Colonic mucosa (tissue), 4 donors: ENCODE measurements at regions not wholly inside any gene's neighbourhood (a gene's known extent, or its start where the extent isn't known, plus 50 kb on each side); places are given as distances from the start of the nearest gene placed in this dataset.
"Not testable (repeated sequence)": the region's sequence is repeated elsewhere in the genome, so short reads cannot be mapped to it uniquely, and the experiment has no call there.

Source experiments
- DNase-seq: peaks from one replicate; pipeline ENCODE4 v3.0.0-alpha.2; 2020
- H3K27ac ChIP-seq: fragments of 200-600 bp; one replicate; pipeline ENCODE4 v1.8.0; 2021
- H3K27me3 ChIP-seq: fragments of 200-600 bp; one replicate; pipeline ENCODE4 v1.8.0; 2021
- H3K36me3 ChIP-seq: fragments of 200-600 bp; one replicate; pipeline ENCODE4 v1.8.0; 2021
- H3K4me1 ChIP-seq: fragments of 200-600 bp; one replicate; pipeline ENCODE4 v1.8.0; 2021; ENCODE audit warnings: mild to moderate bottlenecking
- H3K4me3 ChIP-seq: fragments of 200-600 bp; one replicate; pipeline ENCODE4 v1.8.0; 2021
- H3K9ac ChIP-seq, 2 donors: one replicate each; pipeline ENCODE4 v1.7.0; 2013; ENCODE audit warnings: control low read depth in 2 of 2, low read depth in 2 of 2, low read length in 2 of 2
- H3K9me3 ChIP-seq: fragments of 200-600 bp; one replicate; pipeline ENCODE4 v1.8.0; 2021
- CTCF ChIP-seq: fragments of 200-600 bp; IDR thresholded peaks from one replicate; pipeline ENCODE4 v1.8.0; 2022; ENCODE audit warnings: antibody characterized with exemption, mild to moderate bottlenecking
- intact Hi-C: fragments of 100-400 bp; cut with DNase I; formaldehyde crosslinking; loops from one replicate; pipeline ENCODE4 v1.14.1; 2022
- donor health status: healthy.
- donor health status: DM: no; HTN: no; CAD: no.
- donor health status: DM: no; HTN: no; CAD: no.

- H3K4me1 ChIP-seq, result no peaks in the 10 kb centered on the region
- intact Hi-C loops, result no loop called here
- H3K36me3 ChIP-seq, result no peaks in the 10 kb centered on the region
- H3K9ac ChIP-seq, result no peak overlapping the region
- H3K27ac ChIP-seq, result no peak overlapping the region
- H3K4me3 ChIP-seq, result no peak overlapping the region
- H3K27me3 ChIP-seq, result no peaks in the 10 kb centered on the region
- DNase-seq, result no peak
- H3K9me3 ChIP-seq, result no peaks in the 10 kb centered on the region
- no peak for TF ChIP-seq CTCF
These were observed 245.4 kb upstream of the ASCC3 start for GRCh38 chr6:101126501-101126900.

- intact Hi-C loops, result no loop called here
- no peak for TF ChIP-seq CTCF
These were observed 248.7 kb upstream of the ASCC3 start for GRCh38 chr6:101129851-101130250.

GRCh38 chr6:101146389-101146788, 247.1 kb upstream of the GRIK2 start:
- no peak for DNase-seq
- no peak overlapping the region for H3K27ac ChIP-seq
- no peak overlapping the region for H3K9ac ChIP-seq
- no peaks in the 10 kb centered on the region for H3K4me1 ChIP-seq
- no peaks in the 10 kb centered on the region for H3K27me3 ChIP-seq
- no peak overlapping the region for H3K4me3 ChIP-seq
- TF ChIP-seq CTCF, result no peak
- intact Hi-C loops, result no loop called here
- H3K36me3 ChIP-seq, result no peaks in the 10 kb centered on the region
- H3K9me3 ChIP-seq, result no peaks in the 10 kb centered on the region

More at GRCh38 chr6:101129851-101130250, 248.7 kb upstream of the ASCC3 start:
- H3K9ac ChIP-seq, result no peak overlapping the region
- H3K4me1 ChIP-seq, result no peaks in the 10 kb centered on the region
- H3K9me3 ChIP-seq, result no peaks in the 10 kb centered on the region
- no peak overlapping the region for H3K4me3 ChIP-seq
- H3K27ac ChIP-seq, result no peak overlapping the region
- no peaks in the 10 kb centered on the region for H3K36me3 ChIP-seq
- H3K27me3 ChIP-seq, result no peaks in the 10 kb centered on the region
- no peak for DNase-seq

- Histone ChIP-seq H3K4me3 (no peak overlapping the region), H3K27me3 (no peaks in the 10 kb centered on the region), H3K4me1 (no peaks in the 10 kb centered on the region), H3K9ac (no peak overlapping the region), H3K27ac (no peak overlapping the region), H3K9me3 (no peaks in the 10 kb centered on the region), H3K36me3 (no peaks in the 10 kb centered on the region)
- no peak for TF ChIP-seq CTCF
- no peak for DNase-seq
- intact Hi-C loops, result no loop called here
These were observed 243.3 kb upstream of the GRIK2 start for GRCh38 chr6:101150226-101150625.

- H3K4me3 ChIP-seq, H3K9me3 ChIP-seq, H3K27me3 ChIP-seq, H3K4me1 ChIP-seq, H3K9ac ChIP-seq, intact Hi-C loops, H3K36me3 ChIP-seq, H3K27ac ChIP-seq, DNase-seq: not testable (repeated sequence)
These were observed 235.9 kb upstream of the GRIK2 start for GRCh38 chr6:101157638-101158037.

GRCh38 chr6:101163611-101164010, 229.9 kb upstream of the GRIK2 start:
- TF ChIP-seq CTCF, result no peak
- intact Hi-C loops, result no loop called here
- no peak overlapping the region for H3K27ac ChIP-seq

More at GRCh38 chr6:101163611-101164010, 229.9 kb upstream of the GRIK2 start:
- Histone ChIP-seq H3K4me1 (no peaks in the 10 kb centered on the region), H3K9ac (no peak overlapping the region), H3K27me3 (no peaks in the 10 kb centered on the region), H3K9me3 (no peaks in the 10 kb centered on the region), H3K4me3 (no peak overlapping the region), H3K36me3 (no peaks in the 10 kb centered on the region)
- no peak for DNase-seq
